OCI-M2 (cell line): ENCODE measurements at regions not wholly inside any gene's neighbourhood (a gene's known extent, or its start where the extent isn't known, plus 50 kb on each side); places are given as distances from the start of the nearest gene placed in this dataset.

Source experiments
- DNase-seq: peaks from one replicate; lab custom pipeline; 2025; ENCODE audit not compliant: unreplicated experiment; lab: John Stamatoyannopoulos, UW

- no peak for DNase-seq
Measured at GRCh38 chr15:47177177-47177576, 540.1 kb upstream of the SEMA6D start.

GRCh38 chr15:47179988-47180387 lies 537.3 kb upstream of the SEMA6D start:
- no peak for DNase-seq

GRCh38 chr15:47182818-47183217 lies 534.5 kb upstream of the SEMA6D start:
- no peak for DNase-seq

GRCh38 chr15:47184003-47184907 lies 533.0 kb upstream of the SEMA6D start:
- no peak for DNase-seq

- no peak for DNase-seq
Measured at GRCh38 chr15:47184908-47185801, 532.1 kb upstream of the SEMA6D start.

GRCh38 chr15:47186075-47186474 lies 531.2 kb upstream of the SEMA6D start:
- no peak for DNase-seq

GRCh38 chr15:47188758-47189507 lies 528.4 kb upstream of the SEMA6D start:
- no peak for DNase-seq

- no peak for DNase-seq
Measured at GRCh38 chr15:47194718-47195117, 522.6 kb upstream of the SEMA6D start.

GRCh38 chr15:47196048-47196447 lies 521.3 kb upstream of the SEMA6D start:
- DNase-seq = no peak

GRCh38 chr15:47203993-47204392 lies 513.3 kb upstream of the SEMA6D start:
- no peak for DNase-seq

GRCh38 chr15:47206358-47206978 lies 510.8 kb upstream of the SEMA6D start:
- no peak for DNase-seq

GRCh38 chr15:47209591-47209990 lies 507.7 kb upstream of the SEMA6D start:
- DNase-seq = no peak

- no peak for DNase-seq
Measured at GRCh38 chr15:47212222-47213010, 504.9 kb upstream of the SEMA6D start.

- no peak for DNase-seq
Measured at GRCh38 chr15:47213883-47214282, 503.4 kb upstream of the SEMA6D start.

- no peak for DNase-seq
Measured at GRCh38 chr15:47218295-47218694, 499.0 kb upstream of the SEMA6D start.

- no peak for DNase-seq
Measured at GRCh38 chr15:47244361-47244760, 472.9 kb upstream of the SEMA6D start.

- DNase-seq = no peak
Measured at GRCh38 chr15:47246317-47246716, 471.0 kb upstream of the SEMA6D start.

- no peak for DNase-seq
Measured at GRCh38 chr15:47258521-47258920, 458.8 kb upstream of the SEMA6D start.

GRCh38 chr15:47265686-47266085 lies 451.6 kb upstream of the SEMA6D start:
- no peak for DNase-seq

- no peak for DNase-seq
Measured at GRCh38 chr15:47266566-47266965, 450.7 kb upstream of the SEMA6D start.
